ENCODE measurements at regions not wholly inside any gene's neighbourhood (a gene's known extent, or its start where the extent isn't known, plus 50 kb on each side); places are given as distances from the start of the nearest gene placed in this dataset.

GRCh38 chr1:3963554-3963953, 63.5 kb upstream of the C1orf174 start:
- 79 to 83% (median 80%) methylated on average over 9 of the region's 9 CpGs for WGBS, 5 donors
- intact Hi-C loops (cut with DNase I; ENCODE audit: low total_unique reads): no loop called here

GRCh38 chr1:3965693-3966092, 65.6 kb upstream of the C1orf174 start:
- intact Hi-C loops (cut with DNase I; ENCODE audit: low total_unique reads): no loop called here
- Histone ChIP-seq H3K9me3 (peaks cover 0 to 26% (median 10%) of the 10 kb centered on the region in 4 donors), H3K36me3 (no peaks in the 10 kb centered on the region), H3K4me3 (no peak overlapping the region), H3K4me1 (no peaks in the 10 kb centered on the region), H3K27me3 (peaks cover 0 to 25% (median 0%) of the 10 kb centered on the region in 3 donors), H3K27ac (no peak overlapping the region)
- TF ChIP-seq EP300 (IDR thresholded peaks at IDR 0.05) (no peak), POLR2AphosphoS5 (IDR thresholded peaks at IDR 0.05) (no peak), POLR2A (IDR thresholded peaks at IDR 0.05) (no peak), CTCF (IDR thresholded peaks at IDR 0.05) (no peak)
- WGBS, 5 donors: 76 to 92% (median 91%) methylated on average over 5 to 6 of the region's 6 CpGs
- no peak for DNase-seq

More at GRCh38 chr1:3963554-3963953, 63.5 kb upstream of the C1orf174 start:
- no peak overlapping the region for H3K4me3 ChIP-seq
- peaks cover 0 to 8% (median 0%) of the 10 kb centered on the region in 3 donors for H3K27me3 ChIP-seq
- no peak overlapping the region for H3K27ac ChIP-seq
- H3K36me3 ChIP-seq: no peaks in the 10 kb centered on the region
- TF ChIP-seq CTCF (IDR thresholded peaks at IDR 0.05) (no peak), POLR2A (IDR thresholded peaks at IDR 0.05) (no peak), POLR2AphosphoS5 (IDR thresholded peaks at IDR 0.05) (no peak), EP300 (IDR thresholded peaks at IDR 0.05) (no peak)
- peaks cover 0 to 19% (median 4%) of the 10 kb centered on the region in 4 donors for H3K9me3 ChIP-seq
- no peaks in the 10 kb centered on the region for H3K4me1 ChIP-seq
- no peak for DNase-seq

GRCh38 chr1:3968851-3969250, 68.8 kb upstream of the C1orf174 start:
- H3K4me1 ChIP-seq: no peaks in the 10 kb centered on the region
- DNase-seq: no peak
- TF ChIP-seq POLR2A (IDR thresholded peaks at IDR 0.05): no peak
- TF ChIP-seq CTCF (IDR thresholded peaks at IDR 0.05): no peak
- no peak for TF ChIP-seq POLR2AphosphoS5 (IDR thresholded peaks at IDR 0.05)
- TF ChIP-seq EP300 (IDR thresholded peaks at IDR 0.05): no peak
- no peak overlapping the region for H3K27ac ChIP-seq
- intact Hi-C loops (cut with DNase I; ENCODE audit: low total_unique reads): no loop called here
- no peak overlapping the region for H3K4me3 ChIP-seq
- no peaks in the 10 kb centered on the region for H3K36me3 ChIP-seq
- peaks cover 0 to 26% (median 10%) of the 10 kb centered on the region in 4 donors for H3K9me3 ChIP-seq
- 44 to 64% (median 51%) methylated on average over 10 of the region's 10 CpGs for WGBS, 5 donors
- peaks cover 0 to 48% (median 0%) of the 10 kb centered on the region in 3 donors for H3K27me3 ChIP-seq

- 64 to 82% (median 68%) methylated on average over 5 of the region's 5 CpGs for WGBS, 5 donors
- H3K36me3 ChIP-seq: no peaks in the 10 kb centered on the region
- TF ChIP-seq EP300 (IDR thresholded peaks at IDR 0.05) (no peak), POLR2AphosphoS5 (IDR thresholded peaks at IDR 0.05) (no peak), CTCF (IDR thresholded peaks at IDR 0.05) (no peak), POLR2A (IDR thresholded peaks at IDR 0.05) (no peak)
These were observed 71.9 kb upstream of the C1orf174 start for GRCh38 chr1:3971981-3972380.

More at GRCh38 chr1:3971981-3972380, 71.9 kb upstream of the C1orf174 start:
- no peak for DNase-seq
- Histone ChIP-seq H3K27me3 (peaks cover 0 to 57% (median 0%) of the 10 kb centered on the region in 3 donors), H3K4me3 (no peak overlapping the region), H3K27ac (no peak overlapping the region), H3K9me3 (peaks cover 0 to 14% (median 5%) of the 10 kb centered on the region in 4 donors), H3K4me1 (no peaks in the 10 kb centered on the region)
- intact Hi-C loops (cut with DNase I; ENCODE audit: low total_unique reads): no loop called here
